ENCODE measurements at regions not wholly inside any gene's neighbourhood (a gene's known extent, or its start where the extent isn't known, plus 50 kb on each side); places are given as distances from the start of the nearest gene placed in this dataset.

DNA sequence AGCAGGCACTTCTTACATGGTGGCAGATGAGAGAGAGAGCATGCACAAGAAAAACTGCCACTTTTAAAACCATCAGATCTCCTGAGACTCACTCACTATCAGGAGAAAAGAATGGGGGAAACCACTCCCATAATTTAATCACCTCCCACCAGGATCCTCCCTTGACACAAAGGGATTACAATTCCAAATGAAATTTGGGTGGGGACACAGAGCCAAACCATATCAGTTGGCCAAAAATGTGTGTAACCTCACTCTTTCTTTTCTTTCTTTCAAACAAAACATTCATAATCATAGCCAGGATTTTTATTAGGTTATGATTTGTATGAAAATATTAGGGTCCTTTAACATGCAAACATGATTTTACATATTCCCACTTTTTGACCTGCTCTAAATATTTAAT is 222.1 kb downstream of the PCDH18 start:
- no peak for DNase-seq

DNA sequence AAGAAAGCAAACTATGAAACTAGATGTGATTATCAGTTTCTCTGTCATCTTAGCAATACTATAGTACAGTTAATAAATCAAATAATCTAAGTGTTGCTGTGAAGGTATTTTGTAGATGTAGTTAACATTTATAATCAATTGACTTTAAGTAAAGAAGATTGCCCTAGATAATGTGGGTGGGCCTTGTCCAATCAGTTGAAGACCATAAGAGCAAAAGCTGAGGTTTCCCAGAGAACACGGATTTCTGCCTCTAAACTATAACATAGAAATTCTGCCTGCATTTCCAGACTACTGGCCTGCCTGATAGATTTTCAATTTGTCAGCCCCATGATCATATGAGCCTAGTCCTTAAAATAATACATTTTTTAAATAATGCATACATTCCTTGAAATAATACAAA is 222.9 kb downstream of the PCDH18 start:
- no peak for DNase-seq

DNA sequence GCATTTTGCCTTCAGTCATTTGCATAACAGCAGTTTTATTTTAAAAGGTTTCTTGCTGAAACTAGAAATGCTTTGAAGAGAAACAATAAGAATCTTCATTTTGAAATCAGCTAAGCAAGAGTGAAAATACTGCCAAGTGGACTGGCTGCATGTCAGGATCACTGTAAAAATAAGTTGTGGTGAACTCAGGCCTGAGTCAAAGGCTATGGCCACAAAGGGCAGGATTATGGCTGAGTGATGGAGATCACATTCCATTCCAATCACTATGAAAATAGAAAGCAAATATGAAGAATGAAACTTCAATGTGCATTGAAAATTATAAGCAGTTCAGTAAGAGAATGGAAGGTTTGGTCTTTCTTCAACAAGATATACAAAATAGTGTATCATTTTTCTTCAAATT is 224.5 kb downstream of the PCDH18 start:
- DNase-seq = no peak

DNA sequence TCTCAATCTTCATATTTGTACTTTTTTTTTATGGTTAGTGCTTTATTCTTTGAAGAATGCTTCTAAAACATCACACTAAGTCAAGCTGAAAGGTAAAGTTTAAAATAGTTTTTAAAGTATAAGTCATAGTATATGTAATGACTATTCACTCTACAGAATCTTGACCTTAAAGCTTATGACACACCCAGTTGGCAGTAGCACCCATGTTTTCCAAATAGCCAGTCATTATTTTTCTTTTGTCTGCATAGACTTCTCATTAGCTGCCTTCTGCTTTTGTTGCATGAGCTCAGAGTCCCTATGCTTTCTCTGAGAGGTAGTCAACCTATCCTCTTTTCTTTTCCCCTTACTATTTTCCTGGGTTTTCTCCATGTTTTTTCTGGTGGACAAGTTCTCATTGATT is 231.5 kb downstream of the PCDH18 start:
- DNase-seq = no peak

DNA sequence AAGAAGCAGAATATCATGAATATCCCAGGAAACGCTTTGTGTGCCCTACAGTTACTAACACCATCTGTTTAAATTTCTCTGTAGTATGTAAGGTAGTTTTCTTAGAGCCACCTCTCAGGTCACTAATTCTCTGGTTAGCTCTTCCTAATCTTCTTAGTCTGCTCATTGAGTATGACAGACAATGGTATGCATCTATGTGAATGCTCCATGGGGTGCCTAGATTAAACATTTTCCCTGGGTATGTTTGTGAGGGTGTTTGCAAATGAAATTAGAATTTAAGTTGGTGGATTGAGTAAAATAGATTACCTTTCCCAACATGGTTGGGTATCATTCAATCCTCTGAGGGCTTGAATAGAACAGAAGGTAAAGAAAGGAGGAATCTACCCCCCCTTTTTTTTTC is 233.0 kb downstream of the PCDH18 start:
- DNase-seq = no peak

DNA sequence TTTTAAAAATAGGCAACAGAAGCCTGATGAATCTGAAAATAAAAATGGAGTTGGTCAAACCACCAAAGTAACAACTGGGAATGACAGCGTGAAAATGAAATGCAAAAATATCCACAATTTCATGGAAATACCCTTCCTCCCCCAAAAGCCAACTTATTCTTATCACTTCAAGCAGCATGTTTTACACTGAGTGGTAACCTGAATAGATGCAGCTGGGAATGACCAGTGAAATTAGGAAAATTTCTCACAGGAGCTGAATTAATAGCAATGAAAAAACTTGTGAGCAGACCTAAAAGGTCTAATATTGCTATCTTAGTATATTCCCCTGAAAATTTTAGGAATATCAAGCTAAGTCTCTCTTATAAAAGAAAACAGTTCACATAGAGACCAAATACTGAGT is 239.0 kb downstream of the PCDH18 start:
- no peak for DNase-seq

DNA sequence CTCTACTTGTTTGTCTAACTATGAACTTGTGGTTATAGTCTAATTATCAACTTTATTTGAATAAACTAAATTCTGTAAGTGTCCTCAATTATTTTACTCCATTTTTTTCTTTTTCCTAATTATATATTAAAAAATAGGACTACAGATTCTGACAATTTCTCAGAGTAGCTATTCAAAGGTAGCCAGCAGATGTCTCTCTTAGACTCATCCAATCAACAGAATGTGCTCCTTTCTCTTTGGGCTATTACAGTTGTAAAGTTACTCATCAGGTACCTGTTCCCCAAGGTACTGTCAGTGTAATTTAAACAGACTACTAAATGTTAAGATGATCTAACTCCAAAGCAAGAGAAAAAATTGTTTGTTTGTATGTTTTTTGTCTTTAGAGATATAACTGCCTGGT is 248.6 kb downstream of the PCDH18 start:
- DNase-seq = no peak

DNA sequence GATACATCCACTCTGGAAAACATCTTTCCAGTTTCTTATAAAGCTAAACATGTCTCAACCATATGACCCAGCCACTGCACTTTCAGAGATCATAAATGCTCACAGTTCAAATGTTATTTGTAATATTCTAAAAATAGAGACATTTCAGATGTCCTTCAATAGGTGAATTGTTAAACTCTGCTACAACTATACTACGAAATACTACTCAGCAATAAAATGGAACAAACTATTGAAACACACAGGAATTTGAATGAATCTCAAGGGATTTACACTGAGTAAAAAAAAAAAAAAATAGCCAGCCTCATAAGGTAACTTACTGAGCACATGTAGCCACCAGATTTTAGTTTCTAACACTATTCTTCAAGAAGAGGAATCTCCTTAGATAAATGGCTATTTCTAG is 253.9 kb downstream of the PCDH18 start:
- DNase-seq = no peak

DNA sequence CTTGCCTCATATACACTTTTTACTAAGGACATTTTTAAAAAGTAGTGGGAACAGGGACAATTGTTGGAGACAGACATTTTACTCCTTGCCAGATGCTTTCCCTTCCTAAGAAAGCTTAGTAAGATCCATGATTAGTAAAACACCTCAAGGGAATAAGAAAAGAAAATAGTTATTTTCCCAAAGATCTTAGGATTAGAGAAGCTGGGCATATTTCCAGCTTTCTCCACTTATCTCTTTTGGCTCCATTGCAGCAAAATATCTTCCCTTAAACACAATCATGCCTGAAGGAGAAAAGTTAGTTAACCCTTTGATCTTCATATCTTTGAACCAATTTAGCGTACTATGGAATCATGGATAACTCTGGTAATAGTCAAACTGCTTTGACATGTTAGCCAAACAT is 257.9 kb downstream of the PCDH18 start:
- no peak for DNase-seq

DNA sequence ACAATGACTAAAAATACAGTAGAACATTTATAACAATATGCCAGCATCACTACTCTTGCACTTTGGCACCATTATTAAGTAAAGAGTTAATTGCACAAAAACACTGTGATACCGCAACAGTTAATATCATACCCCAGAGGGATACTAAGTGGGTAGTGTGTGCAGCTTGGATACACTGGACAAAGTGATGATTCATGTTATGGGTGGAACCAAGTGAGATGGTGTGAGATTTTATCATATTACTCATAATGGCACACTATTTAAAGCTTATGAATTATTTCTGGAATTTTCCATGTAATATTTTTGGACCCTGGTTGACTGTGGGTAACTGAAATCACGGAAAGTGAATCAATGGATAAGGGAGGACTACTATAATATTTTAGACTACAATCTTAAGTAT is 265.3 kb downstream of the PCDH18 start:
- DNase-seq = no peak

DNA sequence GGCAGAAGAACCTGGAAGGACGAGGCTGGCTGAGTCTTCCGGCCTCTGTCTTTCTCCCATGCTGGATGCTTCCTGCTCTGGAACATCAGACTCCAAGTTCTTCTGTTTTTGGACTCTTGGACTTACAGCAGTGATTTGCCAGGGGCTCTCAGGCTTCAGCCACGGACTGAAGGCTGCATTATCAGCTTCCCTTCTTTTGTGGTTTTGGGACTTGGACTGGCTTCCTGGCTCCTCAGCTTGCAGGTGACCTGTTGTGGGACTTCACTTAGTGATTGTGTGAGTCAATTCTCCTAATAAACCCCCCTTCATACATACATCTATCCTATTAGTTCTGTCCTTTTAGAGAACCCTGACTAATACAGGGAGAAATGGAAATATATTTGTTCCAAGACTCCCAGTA is 265.8 kb downstream of the PCDH18 start:
- no peak for DNase-seq

DNA sequence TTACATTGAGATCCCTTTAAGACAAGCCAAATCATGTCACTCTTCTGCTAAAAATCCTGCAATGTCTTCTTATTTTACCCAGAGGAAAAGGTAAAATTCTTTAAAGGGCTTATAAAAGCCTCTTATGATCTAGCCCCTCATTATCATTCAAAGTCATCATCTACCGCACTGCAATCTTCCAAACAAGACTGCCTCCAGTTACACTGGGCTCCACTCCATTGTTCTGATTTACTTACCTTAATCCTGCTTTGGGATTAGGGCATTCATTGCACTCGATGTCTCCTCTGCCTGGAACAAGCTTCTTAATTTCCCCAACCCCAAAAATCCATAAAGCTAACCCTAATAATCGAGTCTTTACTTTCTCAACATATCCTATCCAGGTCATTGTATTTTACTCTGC is 269.1 kb downstream of the PCDH18 start:
- no peak for DNase-seq

DNA sequence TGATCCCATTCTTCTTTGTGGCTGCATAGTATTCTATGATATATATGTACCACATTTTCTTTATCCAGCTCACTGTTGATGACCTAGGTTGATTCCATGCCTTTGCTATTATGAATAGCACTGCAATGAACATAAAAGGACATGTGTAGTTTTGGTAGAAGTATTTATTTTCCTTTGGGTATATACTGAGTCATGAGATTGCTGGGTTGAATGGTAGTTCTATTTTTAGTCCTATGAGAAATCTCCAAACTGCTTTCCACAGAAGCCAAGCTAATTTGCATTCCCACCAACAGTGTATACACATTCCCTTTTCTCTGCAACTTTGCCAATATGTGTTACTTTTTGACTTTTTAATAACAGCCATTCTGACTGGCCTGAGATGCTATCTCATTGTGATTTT is 278.3 kb downstream of the PCDH18 start:
- no peak for DNase-seq

DNA sequence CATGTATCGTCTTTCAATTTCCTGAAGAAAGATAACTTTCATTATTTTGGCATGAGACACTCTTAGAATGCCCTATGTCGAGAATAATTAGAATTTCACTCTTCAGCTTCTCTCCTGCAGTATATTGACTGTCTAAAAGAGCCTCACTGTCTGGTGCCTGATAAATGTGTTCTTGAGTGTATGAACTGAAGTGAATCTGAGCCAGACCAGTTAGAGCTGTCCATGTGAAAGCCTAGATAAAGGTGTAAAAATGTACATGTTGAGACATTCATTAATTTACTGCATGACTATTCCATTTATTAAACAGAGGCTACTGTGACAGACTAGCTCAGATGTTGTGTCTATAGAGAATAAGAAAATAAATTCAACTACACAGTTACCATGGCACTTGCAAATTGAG is 283.2 kb downstream of the PCDH18 start:
- DNase-seq = no peak

DNA sequence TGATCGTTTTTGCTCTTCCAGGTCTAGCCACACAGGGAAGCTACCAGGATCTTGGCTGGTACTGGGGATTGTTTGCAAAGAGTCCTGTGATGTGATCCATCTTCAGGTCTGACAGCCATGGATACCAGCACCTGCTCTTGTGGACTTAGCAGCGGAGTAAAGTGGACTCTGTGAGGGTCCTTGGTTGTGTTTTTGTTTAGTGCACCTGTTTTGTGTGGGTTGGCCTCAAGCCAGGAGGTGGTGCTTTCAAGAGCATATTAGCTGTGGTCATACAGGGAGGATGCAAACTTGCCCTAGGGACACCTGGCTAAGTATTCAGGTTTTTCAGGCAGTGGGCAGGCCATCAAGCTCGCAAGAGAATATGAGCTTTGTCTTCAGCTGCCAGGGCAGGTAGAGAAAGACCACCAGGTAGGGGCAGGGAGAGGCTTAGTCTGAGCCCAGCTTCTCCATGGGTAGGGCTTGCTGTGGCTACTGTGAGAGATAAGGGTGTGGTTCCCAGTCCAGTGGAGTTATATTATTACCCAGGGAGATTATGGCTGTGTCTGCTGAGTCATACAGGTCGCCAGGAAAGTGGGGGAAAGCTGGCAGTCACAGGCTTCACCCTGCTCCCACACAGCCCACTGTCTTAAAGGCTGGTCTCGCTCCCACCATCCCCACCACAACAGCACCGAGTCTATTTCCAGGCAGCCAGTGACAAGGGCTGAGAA is 293.7 kb downstream of the PCDH18 start:
- DNase-seq = no peak

DNA sequence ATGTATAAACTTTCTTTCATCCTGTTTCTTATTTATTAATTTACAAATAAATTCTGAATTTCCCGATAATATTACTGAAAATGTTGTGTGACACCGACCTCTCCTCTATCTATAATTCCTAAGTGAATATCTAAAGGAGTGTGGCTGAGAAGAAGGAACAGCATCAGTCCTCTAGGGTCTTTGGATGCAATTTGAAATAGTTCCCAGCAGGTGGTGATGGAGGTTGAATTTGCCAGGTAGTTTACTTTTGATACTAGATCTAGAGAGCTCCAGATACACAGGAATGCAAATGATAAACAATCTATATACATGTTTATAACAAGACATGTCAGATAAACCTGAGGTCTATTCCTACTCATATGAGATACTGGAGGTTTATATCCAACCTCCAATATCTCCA is 305.4 kb downstream of the PCDH18 start:
- no peak for DNase-seq

DNA sequence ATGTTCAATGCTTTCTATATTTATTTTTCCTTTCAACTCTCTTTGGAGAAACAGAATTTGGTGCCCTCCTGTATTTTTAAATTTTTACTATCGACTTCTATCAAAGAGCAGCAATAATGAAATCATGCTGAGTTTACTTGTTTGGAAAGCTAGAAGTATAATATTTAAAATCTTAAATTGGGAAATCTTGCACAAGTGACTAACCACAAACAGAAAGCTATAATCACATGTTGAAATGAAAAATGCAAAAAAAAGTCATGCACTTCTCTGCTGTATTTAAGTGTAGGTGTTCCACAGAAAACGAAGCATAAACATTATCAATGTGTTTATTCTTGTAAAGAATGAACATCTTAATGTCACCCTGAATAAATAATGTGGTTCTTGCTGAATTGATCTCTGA is 306.1 kb downstream of the PCDH18 start:
- no peak for DNase-seq

DNA sequence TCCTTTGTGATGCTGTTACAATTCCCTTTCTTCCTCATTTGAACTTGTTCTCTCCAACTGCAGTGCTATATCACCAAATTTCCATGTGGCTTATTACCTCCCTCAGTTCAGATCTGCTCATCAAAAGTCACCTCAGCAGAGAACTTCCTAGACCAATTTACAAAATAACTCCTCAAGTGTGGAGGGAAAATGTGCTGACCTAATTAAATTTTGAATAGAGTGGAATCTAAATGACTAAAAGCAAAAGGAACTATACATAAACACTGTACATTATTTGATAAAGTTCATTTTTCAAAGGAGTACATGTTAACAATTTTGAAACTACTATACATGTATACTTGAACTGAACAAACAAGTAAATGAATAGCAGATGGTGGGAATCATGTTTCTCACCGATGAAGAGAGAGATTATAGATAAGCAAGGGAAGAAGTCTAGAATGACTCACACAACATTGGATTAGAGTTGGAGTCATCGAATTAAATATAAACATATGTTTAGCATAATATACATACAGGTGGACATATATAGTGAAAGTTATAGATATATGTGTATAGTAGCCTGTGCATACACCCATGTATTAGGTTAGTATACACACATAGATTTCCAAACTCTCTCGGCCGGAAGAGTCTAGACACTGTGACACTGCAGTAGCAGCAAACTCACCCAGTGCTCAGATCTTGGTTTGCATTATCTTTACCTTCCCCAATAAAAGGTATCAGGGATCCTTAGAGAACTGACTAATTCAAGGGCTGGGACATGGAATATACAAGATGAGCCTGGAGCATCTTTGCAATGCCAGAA is 318.7 kb downstream of the PCDH18 start:
- no peak for DNase-seq

DNA sequence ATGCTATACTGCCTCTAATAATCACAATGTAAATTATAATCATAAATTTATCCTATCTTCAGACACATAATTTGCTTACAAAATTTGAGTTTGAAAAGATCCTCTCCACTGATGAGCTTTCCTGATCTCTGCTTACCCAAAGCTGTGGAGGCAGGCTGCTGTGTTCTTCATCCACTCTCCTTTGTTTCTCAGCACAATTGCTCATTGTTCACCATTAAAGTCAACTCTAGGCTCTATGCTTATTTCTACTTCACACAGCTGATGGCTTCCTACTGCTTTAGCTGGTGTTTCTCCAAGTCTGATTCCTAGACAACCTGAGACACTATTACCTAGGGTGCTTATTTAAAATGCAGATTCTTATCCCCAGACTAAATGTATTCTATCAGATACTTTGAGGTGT is 319.7 kb downstream of the PCDH18 start:
- DNase-seq = no peak

DNA sequence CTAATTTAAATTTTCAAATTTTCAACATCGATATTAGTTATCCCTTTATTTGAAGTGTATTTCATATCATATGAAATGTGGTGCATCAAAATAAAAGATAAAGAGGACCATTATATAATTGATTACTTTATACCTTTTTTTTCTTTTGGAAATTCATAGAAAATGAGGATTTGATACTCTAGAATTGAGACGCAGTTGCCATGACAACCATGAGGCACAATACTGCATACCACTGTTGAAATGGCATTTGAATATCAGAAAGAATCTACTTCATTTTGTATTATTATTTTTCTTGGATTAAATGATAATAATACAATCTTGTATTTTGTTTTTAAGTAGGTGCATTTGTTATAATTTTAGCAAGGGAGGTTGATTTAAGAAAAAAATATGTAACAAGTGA is 323.1 kb downstream of the PCDH18 start:
- no peak for DNase-seq

DNA sequence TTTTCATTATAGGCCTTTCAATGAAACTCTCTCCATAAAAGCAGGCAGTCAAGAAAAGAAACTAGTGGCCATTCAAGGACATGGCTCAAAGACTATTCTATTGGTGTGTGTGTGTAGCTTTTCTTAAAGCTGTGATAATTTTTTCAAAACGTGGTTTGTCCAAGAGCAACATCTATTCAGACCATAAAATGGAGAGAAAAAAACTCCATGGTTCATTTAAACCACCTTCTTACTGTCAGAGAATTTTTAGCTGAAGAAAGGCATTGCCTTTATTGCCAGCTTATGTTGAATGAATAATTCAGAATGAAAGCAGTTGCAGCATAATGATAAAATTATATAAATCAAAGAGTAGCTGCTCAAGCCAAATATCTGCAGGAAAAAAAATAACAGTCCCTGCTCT is 325.5 kb downstream of the PCDH18 start:
- DNase-seq = no peak

DNA sequence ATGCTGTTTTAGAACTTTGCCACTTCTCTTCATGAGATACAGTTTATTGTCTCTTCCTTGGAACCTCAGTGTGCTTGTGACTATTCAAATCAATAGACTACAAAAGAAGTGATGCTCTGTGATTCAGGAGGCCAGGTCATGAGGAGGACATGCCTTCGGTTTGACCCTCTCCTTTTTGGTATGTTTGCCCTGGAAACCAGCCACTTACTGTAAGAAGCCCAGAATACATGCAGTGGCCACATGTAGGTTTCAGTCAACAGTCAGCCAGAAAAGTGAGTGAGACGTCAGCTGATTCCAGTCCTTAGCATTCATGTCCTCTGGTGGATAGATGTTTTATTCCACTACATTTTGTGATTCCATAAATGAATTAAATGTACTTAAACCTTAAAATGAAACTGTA is 328.7 kb downstream of the PCDH18 start:
- no peak for DNase-seq

DNA sequence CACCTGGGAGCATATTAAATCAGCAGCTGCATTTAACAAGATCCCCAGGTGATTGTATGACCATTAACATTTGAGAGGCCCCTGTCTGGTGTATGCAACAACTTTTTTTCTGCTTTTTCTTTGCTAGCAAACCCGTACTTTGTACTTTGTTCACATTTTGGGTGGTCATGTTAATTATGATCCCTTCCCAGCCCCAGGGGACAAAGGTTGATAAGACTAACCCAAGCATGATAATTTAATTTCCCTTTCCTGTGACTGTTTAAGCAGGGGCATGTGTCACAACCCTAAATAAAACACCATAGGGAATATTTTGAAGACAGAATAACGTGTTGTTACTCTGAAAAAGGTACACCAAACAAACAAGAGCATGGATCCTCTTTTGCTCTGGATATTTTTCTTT is 332.0 kb downstream of the PCDH18 start:
- DNase-seq = no peak

DNA sequence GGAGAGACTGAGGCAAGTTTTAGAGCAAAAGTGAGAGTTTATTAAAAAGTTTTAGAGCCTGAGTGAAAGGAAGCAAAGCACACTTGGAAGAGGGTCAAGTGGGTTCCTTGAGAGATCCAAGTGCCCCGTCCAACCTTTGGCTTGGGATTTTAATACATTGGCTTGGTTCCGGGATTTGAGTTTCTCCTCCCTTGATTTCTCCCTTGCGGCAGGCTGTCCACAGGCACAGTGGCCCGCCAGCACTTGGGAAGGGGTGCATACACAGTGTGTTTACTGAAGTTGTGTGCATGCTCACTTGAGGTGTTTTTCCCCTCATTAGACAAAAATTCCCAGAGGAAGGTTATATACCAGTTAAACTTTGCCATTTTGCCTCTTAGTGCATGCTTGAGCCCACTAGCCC is 333.5 kb downstream of the PCDH18 start:
- DNase-seq = no peak

DNA sequence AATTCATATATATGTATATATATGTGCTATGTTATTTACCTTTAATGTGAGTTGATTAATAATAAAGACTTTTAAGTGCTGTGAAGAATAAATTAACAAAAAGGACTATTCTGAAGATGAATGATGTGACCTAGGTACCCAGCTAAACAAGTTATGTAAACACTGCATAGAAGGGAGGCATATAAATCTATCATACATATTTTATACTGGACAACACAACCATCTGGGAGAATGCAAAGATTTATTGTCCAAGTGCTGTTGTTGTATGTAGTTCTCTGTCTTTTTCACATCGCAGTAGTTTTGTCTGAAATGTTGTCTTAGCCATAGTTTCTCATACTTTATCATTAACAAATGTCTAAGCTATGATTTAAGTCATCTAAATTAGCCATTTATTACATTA is 337.6 kb downstream of the PCDH18 start:
- no peak for DNase-seq
